GM12874 (cell line): ENCODE measurements at regions not wholly inside any gene's neighbourhood (a gene's known extent, or its start where the extent isn't known, plus 50 kb on each side); places are given as distances from the start of the nearest gene placed in this dataset.

ENCODE experiments used
- TF ChIP-seq, protein P1 (sequence below): IDR thresholded peaks from 2 replicates; pipeline ENCODE4 v1.5.1; 2011; ENCODE audit warnings: low read depth, mild to moderate bottlenecking, control low read depth, low read length, moderate library complexity; ENCODE audit not compliant: insufficient read depth

DNA sequence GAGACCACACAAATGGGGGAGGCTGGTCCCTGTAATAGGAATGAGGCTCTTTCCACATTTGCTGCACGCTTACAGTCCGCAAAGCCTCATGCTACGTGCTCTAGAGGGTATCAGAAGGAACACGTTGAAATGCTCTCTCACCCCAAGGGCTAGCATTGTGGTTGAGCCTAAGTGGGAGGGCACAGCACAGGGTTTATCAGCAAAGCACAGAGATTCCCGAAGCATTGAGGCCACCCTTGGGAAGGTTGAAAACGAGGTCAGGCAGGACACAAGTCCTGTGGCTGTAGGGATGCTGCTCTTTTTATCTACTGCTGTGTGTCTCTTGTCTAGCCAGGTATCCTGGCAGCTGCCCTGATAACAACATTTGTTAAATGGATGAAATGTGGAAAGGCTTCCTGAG is 378.3 kb downstream of the EN1 start:
- TF ChIP-seq, protein P1, sequence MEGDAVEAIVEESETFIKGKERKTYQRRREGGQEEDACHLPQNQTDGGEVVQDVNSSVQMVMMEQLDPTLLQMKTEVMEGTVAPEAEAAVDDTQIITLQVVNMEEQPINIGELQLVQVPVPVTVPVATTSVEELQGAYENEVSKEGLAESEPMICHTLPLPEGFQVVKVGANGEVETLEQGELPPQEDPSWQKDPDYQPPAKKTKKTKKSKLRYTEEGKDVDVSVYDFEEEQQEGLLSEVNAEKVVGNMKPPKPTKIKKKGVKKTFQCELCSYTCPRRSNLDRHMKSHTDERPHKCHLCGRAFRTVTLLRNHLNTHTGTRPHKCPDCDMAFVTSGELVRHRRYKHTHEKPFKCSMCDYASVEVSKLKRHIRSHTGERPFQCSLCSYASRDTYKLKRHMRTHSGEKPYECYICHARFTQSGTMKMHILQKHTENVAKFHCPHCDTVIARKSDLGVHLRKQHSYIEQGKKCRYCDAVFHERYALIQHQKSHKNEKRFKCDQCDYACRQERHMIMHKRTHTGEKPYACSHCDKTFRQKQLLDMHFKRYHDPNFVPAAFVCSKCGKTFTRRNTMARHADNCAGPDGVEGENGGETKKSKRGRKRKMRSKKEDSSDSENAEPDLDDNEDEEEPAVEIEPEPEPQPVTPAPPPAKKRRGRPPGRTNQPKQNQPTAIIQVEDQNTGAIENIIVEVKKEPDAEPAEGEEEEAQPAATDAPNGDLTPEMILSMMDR, result no peak

DNA sequence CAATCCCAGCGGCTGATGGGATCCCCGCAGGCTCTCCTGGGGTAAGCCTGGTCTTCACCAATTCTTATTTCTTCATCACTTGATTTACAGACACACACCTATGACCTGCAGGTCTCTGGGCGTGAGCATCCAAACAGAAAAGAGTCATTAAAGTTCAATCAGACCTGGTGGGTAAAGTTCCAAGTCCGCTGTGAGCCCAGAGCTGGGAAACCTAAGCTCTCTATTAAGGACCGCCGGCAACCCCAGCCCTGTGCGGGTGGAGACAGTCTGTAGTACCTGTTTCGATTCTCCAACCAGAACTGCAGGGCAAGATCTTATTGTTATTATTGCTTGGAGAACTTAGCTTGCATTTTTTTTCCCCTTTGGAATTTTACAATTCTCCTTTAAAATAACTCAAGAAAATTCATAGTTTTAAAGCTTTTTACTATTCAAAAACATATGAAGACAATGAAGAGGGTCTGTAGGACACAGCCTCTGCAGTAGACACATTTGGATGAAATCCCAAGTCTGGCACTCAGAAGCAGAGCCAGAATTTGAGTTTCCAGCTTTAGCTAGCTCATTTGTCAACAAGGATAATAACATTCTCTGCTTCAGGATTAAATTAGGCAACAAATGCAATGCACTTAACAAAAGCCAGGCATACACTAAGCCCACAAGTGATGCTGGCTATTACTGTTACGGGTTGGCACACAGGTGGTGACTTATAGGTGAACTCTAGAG is 376.4 kb downstream of the INSIG2 start:
- TF ChIP-seq, protein P1, result no peak

DNA sequence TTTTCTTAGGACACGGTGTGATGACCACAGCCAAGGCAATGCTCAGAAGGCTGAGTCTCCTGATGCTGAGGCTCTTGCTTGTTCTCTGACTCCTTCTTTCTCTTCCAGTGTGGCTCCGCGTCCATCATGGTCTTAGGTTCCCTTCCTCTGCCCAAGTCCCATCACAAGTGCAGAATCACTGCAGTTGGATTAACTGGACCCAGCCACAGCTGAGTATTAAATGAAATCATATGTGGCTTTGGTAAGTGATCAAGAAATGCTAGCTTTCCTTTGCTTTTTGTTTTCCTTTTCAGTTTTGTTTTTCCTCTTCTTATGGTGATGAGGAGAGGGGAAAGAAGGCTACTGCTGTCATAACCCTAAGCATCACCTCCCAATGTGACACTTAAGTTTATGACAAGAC is 375.8 kb downstream of the INSIG2 start:
- TF ChIP-seq, protein P1, result no peak

DNA sequence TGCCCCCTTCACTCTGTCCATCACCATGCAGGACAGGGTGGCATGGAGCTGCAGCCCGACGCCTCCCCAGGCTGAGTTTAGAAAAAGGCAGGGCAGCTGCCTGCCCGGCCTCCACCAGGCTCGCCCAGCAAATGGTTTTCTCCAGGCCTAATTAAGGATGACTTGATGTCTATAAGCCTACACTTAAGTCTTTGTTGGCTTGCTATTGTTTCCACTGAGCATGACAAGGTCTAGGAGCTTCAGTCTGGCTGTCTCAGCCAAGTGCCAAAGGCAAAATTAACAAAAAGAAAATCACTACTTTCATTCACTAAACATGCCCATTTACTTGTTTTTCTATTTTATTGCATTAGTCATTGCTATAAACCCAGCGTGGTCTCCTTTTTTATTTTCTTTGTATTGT is 372.2 kb downstream of the INSIG2 start:
- TF ChIP-seq, protein P1, result no peak

DNA sequence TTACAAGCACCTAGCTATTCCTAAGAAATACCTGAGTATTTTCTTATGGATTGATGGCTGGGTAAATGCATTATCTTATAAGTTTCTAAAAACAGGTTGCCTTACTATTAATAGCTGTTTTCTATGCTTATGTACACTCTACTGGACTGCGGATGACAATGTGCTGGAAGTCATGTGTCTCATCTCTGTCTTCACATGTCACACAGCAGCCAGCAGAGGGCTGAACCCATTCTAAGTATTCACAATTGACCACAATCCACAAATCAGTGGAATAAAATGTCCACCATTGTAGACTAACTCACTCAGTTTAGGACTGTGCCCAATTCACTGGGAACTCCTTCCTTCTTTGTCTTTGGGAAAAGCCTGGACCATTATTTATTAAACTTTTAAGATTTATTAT is 371.2 kb downstream of the INSIG2 start:
- TF ChIP-seq, protein P1, result no peak

DNA sequence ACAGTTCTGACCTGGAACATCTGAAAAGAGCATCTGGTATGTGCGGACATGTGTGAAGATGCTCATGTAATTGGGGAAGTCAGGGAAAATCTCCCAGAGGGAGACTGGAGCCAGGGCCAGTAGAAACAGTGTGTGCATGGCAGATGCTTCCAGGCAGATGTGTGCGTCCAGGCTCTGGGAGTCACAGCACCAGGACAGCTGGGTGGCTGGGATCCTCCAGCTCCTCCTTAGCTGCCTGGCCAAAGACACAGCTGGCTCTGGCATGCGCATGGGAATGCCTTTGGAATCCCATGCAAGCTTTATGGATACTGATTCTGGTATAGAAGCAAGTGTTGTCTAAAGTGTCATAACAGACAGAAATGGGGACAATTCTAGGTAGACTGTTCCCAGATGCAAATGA is 369.7 kb downstream of the INSIG2 start:
- TF ChIP-seq, protein P1, result no peak

DNA sequence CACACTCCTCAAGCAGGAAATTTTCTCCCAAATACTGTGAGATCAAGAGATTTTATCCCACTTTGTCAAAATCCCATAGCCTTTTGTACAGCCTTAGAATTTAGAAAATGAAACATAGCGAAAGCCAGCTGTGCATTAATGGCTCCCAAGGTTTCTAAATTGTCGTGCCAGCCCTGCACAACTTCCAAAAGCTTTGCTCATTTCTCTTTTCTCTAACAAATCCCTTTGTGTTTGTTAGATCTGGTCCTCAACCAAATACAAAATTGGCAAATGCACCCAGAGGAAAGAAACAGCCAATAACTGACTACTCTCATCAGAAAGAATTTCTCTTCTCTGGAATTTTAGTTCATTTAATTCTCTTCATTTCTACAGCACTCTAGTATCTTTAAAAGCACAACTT is 361.1 kb downstream of the INSIG2 start:
- TF ChIP-seq, protein P1, result no peak
